K562 (cell line): ENCODE measurements at regions not wholly inside any gene's neighbourhood (a gene's known extent, or its start where the extent isn't known, plus 50 kb on each side); places are given as distances from the start of the nearest gene placed in this dataset.

ENCODE experiments used
- ATAC-seq: fragments of 200-7000 bp; cut with Tn5 transposase; 3 replicates; pipeline ENCODE4 v1.9.1; 2020; ENCODE audit warnings: moderate library complexity
- BruUV-seq: library from RNA; stranded (reverse); fragments of 400-500 nt; replicated peaks from 2 replicates; lab custom pipeline; 2021; lab: Mats Ljungman, UMichigan
- CTCF ChIA-PET: fragments of 300-600 bp; formaldehyde crosslinking; extraction: SDS; loops from one replicate; lab custom pipeline; 2021; ENCODE audit warnings: low intra/inter-chr PET ratio; lab: Yijun Ruan, JAX
- POLR2A ChIA-PET: fragments of 300-600, 350-650 bp; sonication (Branson Sonifier 250); formaldehyde crosslinking; extraction: SDS; loops from one replicate; lab custom pipeline; 2021; ENCODE audit warnings: antibody characterized with exemption, inconsistent platforms; lab: Yijun Ruan, JAX
- DNase-seq, 4 experiments: peaks; one replicate each; pipeline versions ENCODE4 v3.0.0 to v3.0.0-alpha.2; 2011 to 2018; ENCODE audit warnings: low spot score in 3 of 4, mixed read lengths in 3 of 4; ENCODE audit errors: extremely low read depth in 1 of 4
- FAIRE-seq: peaks from 2 replicates; lab custom pipeline; 2011; peaks lifted over from hg19 to GRCh38; lab: Jason Lieb, UNC
- H2AFZ ChIP-seq: 2 replicates; pipeline ENCODE4 v1.6.0; 2011; ENCODE audit warnings: low read depth, low read length, control low read depth, inconsistent platforms
- H3K27ac ChIP-seq: fragments of 200-600 bp; 3 replicates; pipeline ENCODE4 v1.8.0; 2011; ENCODE audit warnings: low read depth, mild to moderate bottlenecking, control low read depth, inconsistent platforms, low read length, moderate library complexity, mixed read lengths; ENCODE audit errors: extremely low read depth
- H3K27me3 ChIP-seq, 2 experiments: fragments of 300-600 bp in 1 of 2; 2 replicates in 1 of 2; 3 replicates in 1 of 2; pipeline versions ENCODE4 v1.6.0 to v1.8.0; 2011; ENCODE audit warnings: inconsistent platforms in 2 of 2, low read length in 2 of 2, mild to moderate bottlenecking in 1 of 2, mixed read lengths in 1 of 2, moderate library complexity in 1 of 2; ENCODE audit not compliant: control insufficient read depth in 2 of 2, insufficient read depth in 2 of 2
- H3K36me3 ChIP-seq: fragments of 300-600 bp; 3 replicates; pipeline ENCODE4 v1.8.0; 2011; ENCODE audit warnings: mild to moderate bottlenecking, low read length, inconsistent platforms; ENCODE audit not compliant: control insufficient read depth, insufficient read depth
- H3K4me1 ChIP-seq, 2 experiments: fragments of 200-600 bp in 1 of 2; replicated peaks in 1 of 2; 2 replicates in 1 of 2; 3 replicates in 1 of 2; pipeline versions ENCODE4 v1.5.1 to v1.8.0; 2011; ENCODE audit warnings: inconsistent platforms in 2 of 2, low read length in 2 of 2, mild to moderate bottlenecking in 1 of 2, mixed read lengths in 1 of 2, moderate library complexity in 1 of 2; ENCODE audit not compliant: control insufficient read depth in 2 of 2, insufficient read depth in 2 of 2
- H3K4me2 ChIP-seq: 2 replicates; pipeline ENCODE4 v1.6.1; 2011; ENCODE audit warnings: low read length, control low read depth, inconsistent platforms, mixed read lengths; ENCODE audit not compliant: insufficient read depth
- H3K4me3 ChIP-seq: fragments of 200-600 bp; sonication (generic), shearing (Covaris generic); 2 replicates; pipeline ENCODE4 v1.5.1; 2016; ENCODE audit warnings: control low read depth, inconsistent platforms
- H3K79me2 ChIP-seq: fragments of 200-600 bp; 3 replicates; pipeline ENCODE4 v1.8.0; 2011; ENCODE audit warnings: low read length, inconsistent platforms; ENCODE audit not compliant: control insufficient read depth, insufficient read depth
- H3K9ac ChIP-seq, 2 experiments: 2 replicates each; pipeline versions ENCODE4 v1.6.0 to v1.6.1; 2011; ENCODE audit warnings: low read depth in 2 of 2, low read length in 2 of 2, control low read depth in 1 of 2, inconsistent platforms in 1 of 2, mild to moderate bottlenecking in 1 of 2, mixed read lengths in 1 of 2; ENCODE audit not compliant: insufficient read depth in 1 of 2
- H3K9me1 ChIP-seq: one replicate; pipeline ENCODE4 v1.6.0; 2011; ENCODE audit warnings: inconsistent platforms, mild to moderate bottlenecking, low read length, moderate library complexity; ENCODE audit not compliant: control insufficient read depth, insufficient read depth
- H3K9me3 ChIP-seq: replicated peaks from 2 replicates; pipeline ENCODE4 v1.5.1; 2011; ENCODE audit warnings: low read depth, low read length, inconsistent platforms; ENCODE audit not compliant: control insufficient read depth, insufficient read depth
- H4K20me1 ChIP-seq: replicated peaks from 2 replicates; pipeline ENCODE4 v1.6.1; 2011; ENCODE audit warnings: low read length, inconsistent platforms, mixed read lengths; ENCODE audit not compliant: control insufficient read depth, insufficient read depth
- CCNT2 ChIP-seq: IDR thresholded peaks from 2 replicates; pipeline ENCODE4 v1.6.1; 2011; ENCODE audit warnings: borderline replicate concordance, low read depth, mild to moderate bottlenecking, moderate library complexity, mixed read lengths, low read length; ENCODE audit not compliant: insufficient read length; ENCODE audit errors: extremely low read depth
- ESRRA ChIP-seq: fragments of 450-650 bp; IDR thresholded peaks from 2 replicates; pipeline ENCODE4 v1.6.1; 2014; ENCODE audit warnings: low read depth, mild to moderate bottlenecking, moderate library complexity, borderline replicate concordance
- FOXK1 ChIP-seq: sonication (generic); formaldehyde crosslinking; IDR thresholded peaks from 2 replicates; pipeline ENCODE4 v1.8.0; 2022; ENCODE audit warnings: missing genetic modification reagents, mild to moderate bottlenecking, borderline replicate concordance
- FUS ChIP-seq: fragments of 200-400 bp; formaldehyde crosslinking; optimal IDR thresholded peaks from 2 replicates; pipeline ENCODE3; 2017; ENCODE audit warnings: low read depth, low read length
- HOMEZ ChIP-seq: fragments of 250-450 bp; sonication (Bioruptor Pico); IDR thresholded peaks from 2 replicates; pipeline ENCODE4 v1.4.0; 2020; ENCODE audit warnings: mild to moderate bottlenecking, moderate library complexity
- JUNB ChIP-seq: fragments of 450-650 bp; formaldehyde crosslinking; conservative IDR thresholded peaks from 2 replicates; pipeline ENCODE4 v1.4.0; 2020; ENCODE audit warnings: mild to moderate bottlenecking
- NBN ChIP-seq: fragments of 450-650 bp; IDR thresholded peaks from 2 replicates; pipeline ENCODE4 v1.6.1; 2016; ENCODE audit warnings: low read depth, mild to moderate bottlenecking
- POLR2AphosphoS2 ChIP-seq: IDR thresholded peaks from 2 replicates; pipeline ENCODE4 v1.6.1; 2012; ENCODE audit warnings: low read length, improper control_type of control experiment
- TEAD2 ChIP-seq: fragments of 450-650 bp; IDR thresholded peaks from 2 replicates; pipeline ENCODE4 v1.6.1; 2016; ENCODE audit warnings: missing genetic modification characterization, control low read depth, missing compliant biosample characterization
- TSC22D4 ChIP-seq: fragments of 450-650 bp; IDR thresholded peaks from 2 replicates; pipeline ENCODE4 v1.6.1; 2016; ENCODE audit warnings: missing genetic modification characterization, missing biosample characterization, control low read depth
- ZBTB7A ChIP-seq: IDR thresholded peaks from 2 replicates; pipeline ENCODE4 v1.6.1; 2011; ENCODE audit warnings: low read depth, mild to moderate bottlenecking, low read length, moderate library complexity, borderline replicate concordance; ENCODE audit not compliant: control insufficient read depth
- ZNF785 ChIP-seq: fragments of 250-450 bp; sonication (Bioruptor Pico); IDR thresholded peaks from 2 replicates; pipeline ENCODE4 v1.4.0; 2020; ENCODE audit warnings: mild to moderate bottlenecking
- WGBS: fragments of 100-300 bp; shearing (Covaris generic); methylation state at CpG from one replicate; pipeline ENCODE4 v1.1.6; 2016; ENCODE audit warnings: low coverage, mixed read lengths; ENCODE audit not compliant: insufficient coverage; ENCODE audit errors: missing lambda C conversion rate; 5-methylcytosine and 5-hydroxymethylcytosine counted together
- in situ Hi-C: fragments of 300-500 bp; cut with MboI; formaldehyde crosslinking; loops from 4 replicates; pipeline ENCODE4 v1.15.0; 2018; ENCODE audit warnings: inconsistent platforms, mixed read lengths
- intact Hi-C: fragments of 100-400 bp; cut with micrococcal nuclease; formaldehyde crosslinking; loops from 2 replicates; pipeline ENCODE4 v1.14.2; 2022
- TF ChIP-seq, protein P1 (sequence below): fragments of 450-650 bp; IDR thresholded peaks from one replicate; pipeline ENCODE4 v1.6.1; 2018; ENCODE audit warnings: mild to moderate bottlenecking, moderate library complexity; ENCODE audit not compliant: partially characterized antibody

DNA sequence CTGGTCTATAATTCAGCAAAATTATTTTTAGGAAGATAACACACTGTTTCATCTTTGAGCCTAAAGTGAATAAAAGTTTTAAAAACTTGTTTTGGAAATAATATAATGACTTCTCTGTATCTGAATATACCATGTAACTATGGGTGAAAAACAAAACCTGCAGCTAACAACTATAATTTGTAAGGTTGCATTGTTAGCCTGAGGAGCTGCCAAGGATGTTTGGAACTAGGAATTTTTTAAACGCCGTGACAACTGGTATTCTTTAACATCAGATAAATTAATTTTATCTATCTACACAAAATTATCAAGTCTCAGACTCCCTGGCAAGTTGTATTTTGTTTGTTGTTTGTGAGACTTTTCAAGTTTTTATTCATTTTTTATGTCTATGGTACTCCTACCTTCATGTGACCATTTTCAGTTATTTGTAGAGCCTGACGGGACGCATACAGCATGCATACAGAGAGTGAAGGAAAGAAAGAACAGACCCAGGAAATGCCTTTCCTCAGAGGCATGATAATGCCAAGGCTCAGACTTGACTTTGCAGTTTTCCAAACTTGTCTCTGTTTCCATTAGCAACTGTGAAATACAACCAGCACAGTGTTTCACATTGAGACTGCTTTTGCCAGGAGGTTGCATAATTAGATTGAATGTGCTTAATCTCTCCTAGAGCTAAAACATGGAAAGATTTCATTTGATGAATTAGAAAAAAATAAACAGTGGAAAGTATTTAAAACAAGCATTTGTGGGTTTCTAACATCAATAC is 60.8 kb upstream of the ARHGEF26 start:
- FAIRE-seq = no peak

GRCh38 chr3:154061001-154061370 is 60.2 kb upstream of the ARHGEF26 start:
- POLR2A ChIA-PET = interaction anchor here (0.8 kb wide), 1 partner anchor 18 kb away, joined by 3 read pairs; no protein-coding TSS in a partner anchor
- Histone ChIP-seq H2AFZ (no peak overlapping the region), H3K4me2 (no peak overlapping the region), H4K20me1 (no peaks in the 10 kb centered on the region), H3K9me1 (no peaks in the 10 kb centered on the region), H3K4me3 (no peak overlapping the region), H3K36me3 (no peaks in the 10 kb centered on the region), H3K79me2 (no peaks in the 10 kb centered on the region), H3K9me3 (no peaks in the 10 kb centered on the region), H3K9ac (no peak overlapping the region), H3K27me3 (no peaks in the 10 kb centered on the region), H3K27ac (no peak overlapping the region), H3K4me1 (no peaks in the 10 kb centered on the region)
- no peak for FAIRE-seq
- ATAC-seq = no peak
- BruUV-seq = no TSS peak
- in situ Hi-C loops (no loop called here), intact Hi-C loops (no loop called here)
- CTCF ChIA-PET = no interaction called here
- 0% methylated on average over 3 of the region's 3 CpGs for WGBS
- no peak for DNase-seq
- TF ChIP-seq NBN = no peak
- no peak for TF ChIP-seq ZBTB7A
- no peak for TF ChIP-seq CCNT2
- no peak for TF ChIP-seq FOXK1
- no peak for TF ChIP-seq TEAD2
- TF ChIP-seq POLR2AphosphoS2 = no peak
- TF ChIP-seq ESRRA = no peak
- no peak for TF ChIP-seq ZNF785 (CRISPR knock-in tag)
- TF ChIP-seq HOMEZ (CRISPR knock-in tag) = no peak
- TF ChIP-seq, protein P1, sequence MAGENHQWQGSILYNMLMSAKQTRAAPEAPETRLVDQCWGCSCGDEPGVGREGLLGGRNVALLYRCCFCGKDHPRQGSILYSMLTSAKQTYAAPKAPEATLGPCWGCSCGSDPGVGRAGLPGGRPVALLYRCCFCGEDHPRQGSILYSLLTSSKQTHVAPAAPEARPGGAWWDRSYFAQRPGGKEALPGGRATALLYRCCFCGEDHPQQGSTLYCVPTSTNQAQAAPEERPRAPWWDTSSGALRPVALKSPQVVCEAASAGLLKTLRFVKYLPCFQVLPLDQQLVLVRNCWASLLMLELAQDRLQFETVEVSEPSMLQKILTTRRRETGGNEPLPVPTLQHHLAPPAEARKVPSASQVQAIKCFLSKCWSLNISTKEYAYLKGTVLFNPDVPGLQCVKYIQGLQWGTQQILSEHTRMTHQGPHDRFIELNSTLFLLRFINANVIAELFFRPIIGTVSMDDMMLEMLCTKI = no peak
- no peak for TF ChIP-seq FUS
- no peak for TF ChIP-seq JUNB

More for the DNA sequence above, 60.8 kb upstream of the ARHGEF26 start:
- WGBS = 0% methylated on average over 4 of the region's 4 CpGs
- intact Hi-C loops = no loop called here
- DNase-seq = no peak
- in situ Hi-C loops = no loop called here
- BruUV-seq = no TSS peak
- H3K27ac ChIP-seq = no peak overlapping the region
- H3K4me3 ChIP-seq = no peak overlapping the region
- ATAC-seq = no peak
- TF ChIP-seq TSC22D4 (tag) = no peak
- no peaks in the 10 kb centered on the region for H3K9me3 ChIP-seq
- H3K27me3 ChIP-seq = no peaks in the 10 kb centered on the region
- no peaks in the 10 kb centered on the region for H3K79me2 ChIP-seq
- ChIA-PET CTCF (no interaction called here), POLR2A (interaction anchor here (0.8 kb wide), 1 partner anchor 17 kb away, joined by 3 read pairs; no protein-coding TSS in a partner anchor)
- H3K9ac ChIP-seq = no peak overlapping the region
- H4K20me1 ChIP-seq = no peaks in the 10 kb centered on the region
- no peaks in the 10 kb centered on the region for H3K4me1 ChIP-seq
- H3K4me2 ChIP-seq = no peak overlapping the region
- H3K36me3 ChIP-seq = no peaks in the 10 kb centered on the region
- H3K9me1 ChIP-seq = no peaks in the 10 kb centered on the region
- H2AFZ ChIP-seq = no peak overlapping the region
